GM12873 (cell line): ENCODE measurements at regions not wholly inside any gene's neighbourhood (a gene's known extent, or its start where the extent isn't known, plus 50 kb on each side); places are given as distances from the start of the nearest gene placed in this dataset.

ENCODE experiments used
- TF ChIP-seq, protein P1 (sequence below): IDR thresholded peaks from 2 replicates; pipeline ENCODE4 v1.5.1; 2012; ENCODE audit warnings: low read depth, mild to moderate bottlenecking, moderate library complexity, low read length, control low read depth; ENCODE audit not compliant: insufficient read depth; ENCODE audit errors: missing control alignments

DNA sequence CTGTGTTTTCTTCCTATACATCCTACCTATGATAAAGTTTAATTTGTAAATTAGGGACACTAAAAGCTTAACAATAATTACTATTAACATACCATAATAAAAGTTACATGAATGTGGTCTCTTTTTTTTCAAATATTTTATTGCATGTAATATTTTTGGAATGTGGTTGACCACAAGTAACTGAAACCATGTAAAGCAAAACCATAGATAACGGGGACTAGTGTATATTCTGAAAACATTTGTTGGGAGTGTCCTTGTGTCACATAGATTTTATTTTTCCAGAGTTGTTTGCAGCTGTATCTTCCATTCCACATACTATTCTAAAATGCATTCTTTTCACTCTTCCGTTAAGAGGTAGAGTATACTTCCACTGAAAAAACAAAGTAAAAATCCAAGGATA is 200.4 kb downstream of the KIF18A start:
- TF ChIP-seq, protein P1, sequence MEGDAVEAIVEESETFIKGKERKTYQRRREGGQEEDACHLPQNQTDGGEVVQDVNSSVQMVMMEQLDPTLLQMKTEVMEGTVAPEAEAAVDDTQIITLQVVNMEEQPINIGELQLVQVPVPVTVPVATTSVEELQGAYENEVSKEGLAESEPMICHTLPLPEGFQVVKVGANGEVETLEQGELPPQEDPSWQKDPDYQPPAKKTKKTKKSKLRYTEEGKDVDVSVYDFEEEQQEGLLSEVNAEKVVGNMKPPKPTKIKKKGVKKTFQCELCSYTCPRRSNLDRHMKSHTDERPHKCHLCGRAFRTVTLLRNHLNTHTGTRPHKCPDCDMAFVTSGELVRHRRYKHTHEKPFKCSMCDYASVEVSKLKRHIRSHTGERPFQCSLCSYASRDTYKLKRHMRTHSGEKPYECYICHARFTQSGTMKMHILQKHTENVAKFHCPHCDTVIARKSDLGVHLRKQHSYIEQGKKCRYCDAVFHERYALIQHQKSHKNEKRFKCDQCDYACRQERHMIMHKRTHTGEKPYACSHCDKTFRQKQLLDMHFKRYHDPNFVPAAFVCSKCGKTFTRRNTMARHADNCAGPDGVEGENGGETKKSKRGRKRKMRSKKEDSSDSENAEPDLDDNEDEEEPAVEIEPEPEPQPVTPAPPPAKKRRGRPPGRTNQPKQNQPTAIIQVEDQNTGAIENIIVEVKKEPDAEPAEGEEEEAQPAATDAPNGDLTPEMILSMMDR = no peak

DNA sequence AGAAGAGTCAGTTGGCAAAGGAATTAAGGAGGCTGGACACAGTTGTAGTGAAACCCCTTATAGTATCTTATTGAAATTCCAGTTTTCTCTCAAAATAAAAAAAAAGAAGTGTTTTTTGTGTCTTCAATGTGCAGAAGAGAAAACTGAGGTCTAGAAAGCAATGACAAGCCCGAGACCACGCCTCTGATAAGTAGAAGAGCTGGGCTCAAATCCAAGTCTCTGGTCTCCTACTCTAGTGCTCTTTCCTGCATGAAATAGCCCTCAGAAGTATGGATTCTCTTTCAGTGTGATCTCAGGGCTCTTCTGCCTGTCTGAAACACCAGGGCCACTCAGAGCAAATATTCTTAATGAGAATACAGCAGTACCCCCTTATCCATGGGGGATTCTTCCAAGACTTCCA is 200.9 kb downstream of the KIF18A start:
- TF ChIP-seq, protein P1 = no peak

DNA sequence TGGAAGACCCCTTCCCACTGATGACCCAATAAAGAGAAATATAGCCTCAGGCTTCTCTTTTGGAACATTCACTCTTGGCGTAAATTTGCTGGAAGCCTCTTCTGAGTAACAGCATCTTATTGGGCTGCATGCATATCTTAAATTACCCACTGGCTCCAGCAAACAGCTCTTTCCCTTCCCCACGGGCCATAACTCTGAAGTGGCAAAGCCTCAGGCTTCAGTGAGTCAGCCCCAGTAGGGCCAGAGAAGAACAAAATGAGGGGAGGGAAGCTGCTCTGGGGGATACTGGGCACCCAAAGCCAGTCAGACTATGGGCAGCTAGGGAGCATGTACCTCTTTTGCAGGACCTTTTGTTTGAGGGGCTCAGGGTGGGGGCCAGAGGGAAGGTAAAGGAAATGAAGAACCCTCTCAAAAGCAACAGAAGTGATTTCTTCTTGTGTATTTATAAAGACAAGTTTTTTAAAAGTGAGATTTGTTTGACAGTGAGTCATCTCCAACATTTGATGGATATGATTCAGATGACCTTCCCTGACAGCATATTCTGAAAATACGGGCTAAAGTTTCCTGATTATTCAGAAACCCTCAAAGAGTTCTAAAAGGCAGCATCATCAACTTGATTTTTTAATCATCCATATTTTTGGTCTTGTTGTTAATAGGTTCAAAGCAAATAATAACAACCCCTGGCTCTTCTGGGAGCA is 203.4 kb downstream of the KIF18A start:
- TF ChIP-seq, protein P1 = no peak

DNA sequence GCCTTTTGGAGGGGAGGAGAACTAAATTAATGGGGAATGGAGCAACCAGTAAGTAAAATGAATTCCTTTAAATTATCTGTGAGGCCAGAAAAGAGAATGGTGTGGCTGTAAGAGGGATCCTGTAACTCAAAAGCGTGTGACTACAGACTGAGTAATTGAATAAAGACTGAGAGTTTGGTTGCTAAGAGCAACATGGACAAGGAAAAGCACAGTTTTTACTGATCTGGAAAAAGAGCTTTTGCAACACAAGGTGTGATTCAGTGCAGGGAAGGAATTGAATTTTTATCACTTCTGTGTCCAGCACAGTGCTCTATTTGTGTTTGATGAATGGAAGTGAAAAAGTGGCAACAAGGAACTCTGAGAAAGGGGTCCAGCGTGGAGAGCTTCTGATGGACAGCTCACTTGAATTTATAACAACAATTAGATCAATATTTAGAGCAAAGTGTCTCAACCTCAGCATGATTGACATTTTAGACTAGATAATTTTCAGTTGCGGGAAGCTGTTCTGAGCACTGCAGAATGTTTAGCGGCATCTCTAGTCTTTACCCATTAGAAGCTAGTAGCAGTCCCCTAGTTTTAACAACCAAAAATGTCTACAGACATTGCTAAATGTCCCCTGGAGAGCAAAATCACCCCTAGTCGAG is 202.8 kb upstream of the BDNF start:
- TF ChIP-seq, protein P1 = no peak

DNA sequence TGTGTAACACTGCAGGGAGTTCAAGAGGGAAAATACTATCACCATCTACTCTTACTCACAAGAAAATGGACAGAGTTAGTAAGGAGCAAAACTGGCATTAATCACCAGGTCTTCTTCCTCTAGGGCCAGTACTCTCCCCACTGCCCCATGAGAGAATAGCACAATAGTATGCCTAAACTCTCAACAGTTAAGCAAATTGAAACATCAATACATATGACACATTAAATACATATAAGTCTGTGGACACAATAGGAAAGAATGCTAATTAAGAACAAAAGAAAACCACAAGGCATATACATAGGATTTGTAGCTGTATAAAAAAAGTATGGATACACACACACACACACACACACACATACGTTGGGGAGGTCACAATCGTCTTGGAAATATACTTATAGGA is 197.9 kb upstream of the BDNF start:
- TF ChIP-seq, protein P1 = no peak

DNA sequence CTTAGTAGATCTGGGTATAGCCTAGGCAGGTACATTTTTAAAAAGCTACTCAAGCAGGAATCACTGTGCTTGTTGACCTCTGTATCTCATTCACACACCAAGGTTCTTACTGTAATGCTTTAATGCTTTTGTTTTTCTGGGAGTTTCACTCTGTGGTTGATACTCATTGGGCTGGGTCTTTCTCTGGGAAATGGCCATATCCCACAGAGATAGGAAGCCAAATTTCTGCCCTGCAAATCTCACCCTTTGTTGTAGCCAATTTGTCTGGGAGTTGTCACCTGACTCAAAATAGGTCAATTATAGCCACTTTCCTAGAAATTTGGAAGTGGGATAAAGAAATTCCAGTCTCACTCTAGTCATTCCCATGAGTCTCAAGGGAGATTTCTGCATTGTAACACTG is 195.8 kb upstream of the BDNF start:
- TF ChIP-seq, protein P1 = no peak

DNA sequence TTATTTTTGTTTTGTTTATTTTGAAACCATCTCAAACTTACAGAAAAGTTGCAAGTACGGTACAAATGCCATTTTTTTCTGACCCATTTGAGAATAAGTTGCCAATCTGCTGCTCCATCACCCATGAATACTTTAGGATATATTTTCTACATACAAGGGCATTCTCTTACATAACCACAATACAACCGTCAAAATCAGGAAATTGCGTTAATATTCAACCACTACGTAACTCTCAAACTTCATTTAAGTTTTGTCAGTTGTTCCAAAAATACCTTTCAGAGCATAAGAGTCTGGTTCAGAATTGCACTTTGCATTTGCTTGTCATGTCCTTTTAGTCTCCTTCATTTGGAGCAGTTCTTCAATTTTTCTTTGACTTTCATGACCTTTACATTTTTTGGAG is 194.3 kb upstream of the BDNF start:
- TF ChIP-seq, protein P1 = no peak
